Ishikawa (cell line): ENCODE measurements at regions not wholly inside any gene's neighbourhood (a gene's known extent, or its start where the extent isn't known, plus 50 kb on each side); places are given as distances from the start of the nearest gene placed in this dataset.

Source experiments
- CEBPB ChIP-seq: IDR thresholded peaks from 2 replicates; pipeline ENCODE4 v1.6.1; 2012
- CREB1 ChIP-seq: IDR thresholded peaks from 2 replicates; pipeline ENCODE4 v1.6.1; 2012; ENCODE audit warnings: low read depth
- EGR1 ChIP-seq: IDR thresholded peaks from 2 replicates; pipeline ENCODE4 v1.6.1; 2012
- EP300 ChIP-seq: IDR thresholded peaks from 2 replicates; pipeline ENCODE4 v1.6.1; 2012; ENCODE audit warnings: borderline replicate concordance
- FOXM1 ChIP-seq: IDR thresholded peaks from 2 replicates; pipeline ENCODE4 v1.6.1; 2012; ENCODE audit warnings: low read depth, borderline replicate concordance
- NFIC ChIP-seq: IDR thresholded peaks from 2 replicates; pipeline ENCODE4 v1.6.1; 2012
- RAD21 ChIP-seq: IDR thresholded peaks from 2 replicates; pipeline ENCODE4 v1.6.1; 2012; ENCODE audit warnings: low read depth
- TAF1 ChIP-seq: IDR thresholded peaks from 2 replicates; pipeline ENCODE4 v1.6.1; 2012; ENCODE audit warnings: low read depth, mild to moderate bottlenecking
- TCF12 ChIP-seq: IDR thresholded peaks from 2 replicates; pipeline ENCODE4 v1.6.1; 2012; ENCODE audit warnings: low read depth
- TEAD4 ChIP-seq: IDR thresholded peaks from 2 replicates; pipeline ENCODE4 v1.6.1; 2012
- YY1 ChIP-seq: IDR thresholded peaks from 2 replicates; pipeline ENCODE4 v1.6.1; 2012; ENCODE audit warnings: low read depth
- ZBTB7A ChIP-seq: IDR thresholded peaks from 2 replicates; pipeline ENCODE4 v1.6.1; 2012; ENCODE audit warnings: low read depth
- TF ChIP-seq, protein P1 (sequence below): IDR thresholded peaks from 2 replicates; pipeline ENCODE4 v1.6.1; 2012
- TF ChIP-seq, protein P2 (sequence below): IDR thresholded peaks from 2 replicates; pipeline ENCODE4 v1.6.1; 2012
- TF ChIP-seq, protein P3 (sequence below): IDR thresholded peaks from 2 replicates; pipeline ENCODE4 v1.6.1; 2012; ENCODE audit warnings: low read depth, mild to moderate bottlenecking

DNA sequence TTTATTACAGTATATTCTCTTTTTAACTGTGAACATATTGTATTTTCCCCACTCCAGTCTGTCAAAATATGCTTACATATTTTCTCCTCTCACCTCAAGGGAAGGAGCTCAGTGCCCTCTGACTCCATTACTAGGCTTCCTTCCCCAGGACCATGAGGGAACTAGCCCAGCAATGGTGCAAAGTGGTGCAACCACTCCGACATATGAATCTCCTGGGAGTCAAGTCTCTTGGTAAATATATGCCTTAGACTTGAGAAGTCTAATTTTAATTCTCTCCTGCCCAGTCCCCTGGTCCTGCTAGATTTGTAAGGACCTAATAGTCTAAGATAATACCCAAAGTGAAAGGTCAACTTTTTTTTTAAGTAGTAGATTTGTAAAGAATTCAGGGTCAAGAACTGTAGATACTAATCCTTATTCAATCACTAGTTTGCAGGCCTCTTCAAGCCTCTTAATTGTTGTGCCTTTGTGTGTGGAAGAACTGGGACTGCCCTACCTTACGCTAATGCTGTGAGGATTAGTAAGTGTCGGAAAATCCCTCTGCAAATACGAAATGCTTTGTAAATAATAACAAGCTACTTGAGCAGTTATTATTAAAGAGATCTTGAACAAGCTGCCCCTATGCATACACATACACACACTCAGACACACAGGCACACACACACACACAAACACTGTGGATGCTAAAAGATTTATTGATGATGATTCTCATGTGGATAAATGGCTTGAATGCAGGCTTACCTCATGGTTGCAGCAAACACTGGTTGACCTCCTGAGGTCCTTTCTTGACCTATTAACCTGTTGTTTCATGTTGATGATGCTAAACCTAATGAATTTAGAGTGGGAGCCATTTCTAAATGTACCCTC is 251.2 kb upstream of the PARD3B start:
- TF ChIP-seq ZBTB7A (no peak), YY1 (no peak), CREB1 (no peak), EGR1 (no peak), RAD21 (no peak), TAF1 (no peak), NFIC (no peak), FOXM1 (no peak), TCF12 (no peak)
- TF ChIP-seq, protein P1, sequence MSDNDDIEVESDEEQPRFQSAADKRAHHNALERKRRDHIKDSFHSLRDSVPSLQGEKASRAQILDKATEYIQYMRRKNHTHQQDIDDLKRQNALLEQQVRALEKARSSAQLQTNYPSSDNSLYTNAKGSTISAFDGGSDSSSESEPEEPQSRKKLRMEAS, result no peak
- TF ChIP-seq, protein P2, sequence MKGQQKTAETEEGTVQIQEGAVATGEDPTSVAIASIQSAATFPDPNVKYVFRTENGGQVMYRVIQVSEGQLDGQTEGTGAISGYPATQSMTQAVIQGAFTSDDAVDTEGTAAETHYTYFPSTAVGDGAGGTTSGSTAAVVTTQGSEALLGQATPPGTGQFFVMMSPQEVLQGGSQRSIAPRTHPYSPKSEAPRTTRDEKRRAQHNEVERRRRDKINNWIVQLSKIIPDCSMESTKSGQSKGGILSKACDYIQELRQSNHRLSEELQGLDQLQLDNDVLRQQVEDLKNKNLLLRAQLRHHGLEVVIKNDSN, result no peak
- TF ChIP-seq, protein P3, sequence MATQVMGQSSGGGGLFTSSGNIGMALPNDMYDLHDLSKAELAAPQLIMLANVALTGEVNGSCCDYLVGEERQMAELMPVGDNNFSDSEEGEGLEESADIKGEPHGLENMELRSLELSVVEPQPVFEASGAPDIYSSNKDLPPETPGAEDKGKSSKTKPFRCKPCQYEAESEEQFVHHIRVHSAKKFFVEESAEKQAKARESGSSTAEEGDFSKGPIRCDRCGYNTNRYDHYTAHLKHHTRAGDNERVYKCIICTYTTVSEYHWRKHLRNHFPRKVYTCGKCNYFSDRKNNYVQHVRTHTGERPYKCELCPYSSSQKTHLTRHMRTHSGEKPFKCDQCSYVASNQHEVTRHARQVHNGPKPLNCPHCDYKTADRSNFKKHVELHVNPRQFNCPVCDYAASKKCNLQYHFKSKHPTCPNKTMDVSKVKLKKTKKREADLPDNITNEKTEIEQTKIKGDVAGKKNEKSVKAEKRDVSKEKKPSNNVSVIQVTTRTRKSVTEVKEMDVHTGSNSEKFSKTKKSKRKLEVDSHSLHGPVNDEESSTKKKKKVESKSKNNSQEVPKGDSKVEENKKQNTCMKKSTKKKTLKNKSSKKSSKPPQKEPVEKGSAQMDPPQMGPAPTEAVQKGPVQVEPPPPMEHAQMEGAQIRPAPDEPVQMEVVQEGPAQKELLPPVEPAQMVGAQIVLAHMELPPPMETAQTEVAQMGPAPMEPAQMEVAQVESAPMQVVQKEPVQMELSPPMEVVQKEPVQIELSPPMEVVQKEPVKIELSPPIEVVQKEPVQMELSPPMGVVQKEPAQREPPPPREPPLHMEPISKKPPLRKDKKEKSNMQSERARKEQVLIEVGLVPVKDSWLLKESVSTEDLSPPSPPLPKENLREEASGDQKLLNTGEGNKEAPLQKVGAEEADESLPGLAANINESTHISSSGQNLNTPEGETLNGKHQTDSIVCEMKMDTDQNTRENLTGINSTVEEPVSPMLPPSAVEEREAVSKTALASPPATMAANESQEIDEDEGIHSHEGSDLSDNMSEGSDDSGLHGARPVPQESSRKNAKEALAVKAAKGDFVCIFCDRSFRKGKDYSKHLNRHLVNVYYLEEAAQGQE, result no peak

DNA sequence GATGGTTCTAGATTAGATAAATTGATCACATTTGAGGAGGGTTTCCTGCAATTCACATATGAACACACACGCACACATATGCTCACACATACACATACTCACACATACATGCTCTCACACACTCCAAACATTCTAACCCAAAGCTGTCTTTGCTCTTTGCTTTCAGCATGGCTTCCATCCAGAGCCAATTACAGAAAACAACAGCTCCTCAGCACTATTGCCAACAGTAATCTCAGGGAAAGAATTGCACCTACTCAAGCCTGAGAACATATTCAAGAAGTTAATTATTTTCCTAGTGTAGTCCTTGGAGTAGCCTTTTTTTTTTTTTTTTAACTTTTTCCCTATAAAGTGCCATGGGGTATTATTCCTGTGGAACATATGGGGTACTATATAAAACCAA is 246.9 kb upstream of the PARD3B start:
- TF ChIP-seq YY1 (no peak), EP300 (no peak), CREB1 (no peak), TCF12 (no peak), NFIC (no peak), RAD21 (no peak), TAF1 (no peak), TEAD4 (no peak), CEBPB (no peak)
- TF ChIP-seq, protein P2, result no peak

DNA sequence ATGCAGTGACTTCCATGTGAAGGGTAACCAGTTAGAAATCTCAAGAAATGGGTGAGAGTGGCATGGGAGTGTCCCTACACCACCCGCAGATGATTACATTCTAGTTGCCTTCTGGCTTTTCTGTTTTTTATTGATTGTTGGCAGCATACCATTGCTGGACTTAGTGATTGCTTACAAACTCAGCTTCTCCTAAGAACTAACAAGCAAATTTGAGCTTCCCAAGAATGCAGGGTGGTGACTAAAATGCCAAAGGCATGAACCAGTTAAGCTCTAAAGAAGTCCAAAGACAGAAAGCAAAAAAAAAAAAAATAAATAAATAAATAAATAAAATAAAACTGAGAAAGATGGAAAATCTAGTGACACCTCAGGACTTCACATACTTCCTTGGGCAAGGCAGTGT is 245.5 kb upstream of the PARD3B start:
- TF ChIP-seq, protein P2, result no peak
- TF ChIP-seq EGR1, result no peak
- TF ChIP-seq, protein P1, result no peak
- no peak for TF ChIP-seq CEBPB
- TF ChIP-seq, protein P3, result no peak
- TF ChIP-seq EP300, result no peak
- no peak for TF ChIP-seq ZBTB7A
- no peak for TF ChIP-seq FOXM1

DNA sequence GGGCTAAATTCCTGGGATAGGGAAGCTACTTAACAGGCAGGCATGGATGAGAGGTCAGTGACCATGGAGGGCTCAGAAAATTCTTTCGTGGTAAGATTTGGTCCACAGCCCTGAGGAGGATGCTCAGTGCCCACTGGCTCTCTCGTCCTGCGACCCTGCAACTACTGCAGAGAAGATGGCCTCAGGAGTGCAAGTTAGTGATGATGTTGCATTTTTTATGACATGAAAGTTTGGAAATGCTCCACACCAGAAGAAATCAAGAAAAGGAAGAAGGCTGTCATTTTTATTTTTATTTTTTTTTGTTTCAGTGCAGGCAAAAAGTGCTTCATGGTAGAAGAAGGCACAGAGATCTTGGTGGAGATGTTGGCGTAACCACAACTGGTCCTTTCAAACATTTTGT is 238.6 kb upstream of the PARD3B start:
- TF ChIP-seq CEBPB (no peak), RAD21 (no peak), EP300 (no peak), YY1 (no peak), CREB1 (no peak), TAF1 (no peak), NFIC (no peak), TCF12 (no peak)
- TF ChIP-seq, protein P3, result no peak
- TF ChIP-seq, protein P1, result no peak
